DMS53 (cell line): ENCODE measurements at regions not wholly inside any gene's neighbourhood (a gene's known extent, or its start where the extent isn't known, plus 50 kb on each side); places are given as distances from the start of the nearest gene placed in this dataset.
"Not testable (repeated sequence)": the region's sequence is repeated elsewhere in the genome, so short reads cannot be mapped to it uniquely, and the experiment has no call there.

Experiments
- DNase-seq: peaks from one replicate; lab custom pipeline; 2025; lab: John Stamatoyannopoulos, UW

- DNase-seq = not testable (repeated sequence)
These were observed 108.9 kb downstream of the SRGAP2 start for GRCh38 chr1:206312274-206312665.

GRCh38 chr1:206314951-206315636 is 111.8 kb downstream of the SRGAP2 start:
- not testable (repeated sequence) for DNase-seq

- DNase-seq = not testable (repeated sequence)
These were observed 113.6 kb downstream of the SRGAP2 start for GRCh38 chr1:206316901-206317300.

GRCh38 chr1:206317878-206318514 is 114.7 kb downstream of the SRGAP2 start:
- DNase-seq = peak; percentile 35

GRCh38 chr1:206320227-206320626 is 116.9 kb downstream of the SRGAP2 start:
- not testable (repeated sequence) for DNase-seq

- not testable (repeated sequence) for DNase-seq
These were observed 123.0 kb downstream of the SRGAP2 start for GRCh38 chr1:206326159-206326939.

- not testable (repeated sequence) for DNase-seq
These were observed 128.3 kb downstream of the SRGAP2 start for GRCh38 chr1:206331597-206331996.

- not testable (repeated sequence) for DNase-seq
These were observed 130.0 kb downstream of the SRGAP2 start for GRCh38 chr1:206333316-206333715.

- not testable (repeated sequence) for DNase-seq
These were observed 130.6 kb downstream of the SRGAP2 start for GRCh38 chr1:206333897-206334296.

GRCh38 chr1:206334481-206334880 is 131.1 kb downstream of the SRGAP2 start:
- DNase-seq = peak; percentile 60

GRCh38 chr1:206335162-206335561 is 131.8 kb downstream of the SRGAP2 start:
- DNase-seq = not testable (repeated sequence)

- not testable (repeated sequence) for DNase-seq
These were observed 132.8 kb downstream of the SRGAP2 start for GRCh38 chr1:206335875-206336846.

- DNase-seq = not testable (repeated sequence)
These were observed 133.3 kb upstream of the IKBKE start for GRCh38 chr1:206337024-206337423.

- not testable (repeated sequence) for DNase-seq
These were observed 119.6 kb upstream of the IKBKE start for GRCh38 chr1:206350493-206351275.

- not testable (repeated sequence) for DNase-seq
These were observed 118.8 kb upstream of the IKBKE start for GRCh38 chr1:206351276-206352052.

GRCh38 chr1:206356310-206356709 is 114.0 kb upstream of the IKBKE start:
- DNase-seq = not testable (repeated sequence)

- not testable (repeated sequence) for DNase-seq
These were observed 112.3 kb upstream of the IKBKE start for GRCh38 chr1:206357962-206358361.

- not testable (repeated sequence) for DNase-seq
These were observed 111.5 kb upstream of the IKBKE start for GRCh38 chr1:206358771-206359170.

- DNase-seq = not testable (repeated sequence)
These were observed 110.9 kb upstream of the IKBKE start for GRCh38 chr1:206359377-206359776.
